GM12878 (cell line): ENCODE measurements at regions not wholly inside any gene's neighbourhood (a gene's known extent, or its start where the extent isn't known, plus 50 kb on each side); places are given as distances from the start of the nearest gene placed in this dataset.

Experiments
- ATAC-seq: fragments of 200-7000 bp; cut with Tn5 transposase; 3 replicates; pipeline ENCODE4 v1.9.1; 2020; ENCODE audit warnings: mild to moderate bottlenecking, moderate library complexity
- BruUV-seq: library from RNA; stranded (reverse); fragments of 400-500 nt; replicated peaks from 2 replicates; lab custom pipeline; 2021; lab: Mats Ljungman, UMichigan
- CTCF ChIA-PET: fragments of 300-600 bp; sonication (Branson Sonifier 250); formaldehyde crosslinking; extraction: SDS; loops from one replicate; lab custom pipeline; 2021; ENCODE audit warnings: inconsistent platforms; lab: Yijun Ruan, JAX
- POLR2A ChIA-PET: fragments of 350-600 bp; formaldehyde crosslinking; extraction: SDS; loops from one replicate; lab custom pipeline; 2021; ENCODE audit warnings: inconsistent platforms; lab: Charles Lee
- RAD21 ChIA-PET: fragments of 300-600 bp; sonication (Branson Sonifier 250); formaldehyde crosslinking; loops from one replicate; lab custom pipeline; 2023; ENCODE audit warnings: antibody characterized with exemption; ENCODE audit not compliant: unreplicated experiment; lab: Charles Lee
- SMC1A ChIA-PET: fragments of 300-600 bp; sonication (Branson Sonifier 250); formaldehyde crosslinking; loops from one replicate; lab custom pipeline; 2023; ENCODE audit not compliant: unreplicated experiment, uncharacterized antibody; lab: Charles Lee
- DNase-seq: peaks from one replicate; pipeline ENCODE4 v3.0.0-alpha.2; 2011; ENCODE audit warnings: low read depth, low spot score
- FAIRE-seq: peaks from 3 replicates; lab custom pipeline; 2011; peaks lifted over from hg19 to GRCh38; lab: Jason Lieb, UNC
- H2AFZ ChIP-seq: 2 replicates; pipeline ENCODE4 v1.6.0; 2011; ENCODE audit warnings: low read depth, low read length, control low read depth; ENCODE audit not compliant: control insufficient read depth
- H3K27ac ChIP-seq: 2 replicates; pipeline ENCODE4 v1.5.1; 2011; ENCODE audit warnings: control low read depth; ENCODE audit not compliant: control insufficient read depth, insufficient read depth
- H3K27me3 ChIP-seq, 2 experiments: replicated peaks in 1 of 2; 2 replicates each; pipeline versions ENCODE4 v1.6.0 to v1.6.1; 2011; ENCODE audit warnings: low read length in 1 of 2; ENCODE audit not compliant: control insufficient read depth in 2 of 2, insufficient read depth in 2 of 2
- H3K36me3 ChIP-seq, 2 experiments: 2 replicates each; pipeline ENCODE4 v1.5.1; 2011; ENCODE audit warnings: low read length in 1 of 2; ENCODE audit not compliant: control insufficient read depth in 2 of 2, insufficient read depth in 2 of 2
- H3K4me1 ChIP-seq: 2 replicates; pipeline ENCODE4 v1.6.1; 2011; ENCODE audit warnings: mild to moderate bottlenecking, low read length, moderate library complexity, mixed read lengths; ENCODE audit not compliant: control insufficient read depth, insufficient read depth
- H3K4me2 ChIP-seq: 2 replicates; pipeline ENCODE4 v1.6.0; 2011; ENCODE audit warnings: control low read depth; ENCODE audit not compliant: control insufficient read depth, insufficient read depth
- H3K4me3 ChIP-seq: fragments of 200-600 bp; sonication (generic); 2 replicates; pipeline ENCODE4 v1.5.1; 2016
- H3K79me2 ChIP-seq: 2 replicates; pipeline ENCODE4 v1.6.0; 2011; ENCODE audit warnings: low read length; ENCODE audit not compliant: control insufficient read depth, insufficient read depth
- H3K9ac ChIP-seq: 2 replicates; pipeline ENCODE4 v1.8.0; 2011; ENCODE audit warnings: low read length, control low read depth, mixed read lengths; ENCODE audit not compliant: control insufficient read depth, insufficient read depth
- H3K9me3 ChIP-seq: replicated peaks from 3 replicates; pipeline ENCODE4 v1.5.1; 2011; ENCODE audit warnings: mild to moderate bottlenecking, low read length; ENCODE audit not compliant: control insufficient read depth, insufficient read depth
- H4K20me1 ChIP-seq: 2 replicates; pipeline ENCODE4 v1.6.0; 2011; ENCODE audit not compliant: control insufficient read depth, insufficient read depth
- CUX1 ChIP-seq: IDR thresholded peaks from 2 replicates; pipeline ENCODE4 v1.6.1; 2012; ENCODE audit warnings: improper control_type of control experiment, low read depth, low read length; ENCODE audit not compliant: insufficient replicate concordance
- RAD21 ChIP-seq: IDR thresholded peaks from 2 replicates; pipeline ENCODE4 v1.6.1; 2011; ENCODE audit warnings: mild to moderate bottlenecking, low read depth, low read length, moderate library complexity; ENCODE audit not compliant: insufficient read depth
- SMC3 ChIP-seq: IDR thresholded peaks from 2 replicates; pipeline ENCODE4 v1.6.1; 2011; ENCODE audit warnings: low read length, improper control_type of control experiment, borderline replicate concordance
- WGBS: methylation state at CpG from one replicate; pipeline ENCODE4 v1.1.6; 2016; ENCODE audit warnings: low lambda C conversion rate; ENCODE audit not compliant: insufficient replicate concordance, insufficient coverage; ENCODE audit errors: missing lambda C conversion rate; 5-methylcytosine and 5-hydroxymethylcytosine counted together
- in situ Hi-C: fragments of 300-500 bp; cut with MboI; formaldehyde crosslinking; loops from 9 replicates; pipeline ENCODE4 v1.14.3; 2018; ENCODE audit warnings: mixed read lengths
- intact Hi-C: fragments of 100-400 bp; cut with micrococcal nuclease; formaldehyde crosslinking; loops from one replicate; pipeline ENCODE4 v1.14.2; 2022; ENCODE audit not compliant: unreplicated experiment
- TF ChIP-seq, protein P1 (sequence below), 3 experiments: IDR thresholded peaks in 2 of 3; conservative IDR thresholded peaks in 1 of 3; 2 replicates each; pipeline ENCODE4 v1.5.1; 2011; ENCODE audit warnings: low read depth in 3 of 3, low read length in 3 of 3, mild to moderate bottlenecking in 3 of 3, control low read depth in 2 of 3, moderate library complexity in 2 of 3, inconsistent platforms in 1 of 3, mixed read lengths in 1 of 3; ENCODE audit not compliant: control insufficient read depth in 2 of 3, insufficient read depth in 1 of 3; ENCODE audit errors: extremely low read depth in 1 of 3

DNA sequence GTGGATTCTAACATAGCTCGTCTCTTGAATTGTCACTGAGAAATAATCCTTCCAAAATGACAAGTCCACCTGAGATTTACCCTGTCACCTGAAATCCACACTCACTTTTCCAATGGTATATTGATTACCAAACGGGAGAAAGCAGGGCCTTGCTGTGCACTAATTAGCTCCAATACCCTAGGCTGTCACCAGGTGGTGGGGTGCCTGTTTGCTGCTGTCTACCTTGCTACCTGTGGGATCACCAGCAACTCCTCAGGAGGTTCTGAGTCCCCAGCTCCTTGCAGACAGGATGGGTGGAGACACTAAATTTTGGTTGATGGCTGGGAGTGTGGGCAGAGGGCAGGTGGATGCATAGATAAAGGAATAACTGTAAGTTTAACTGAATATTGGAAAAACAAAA is 237.2 kb upstream of the ZNF32 start:
- Histone ChIP-seq H3K27me3 (peaks cover 0 to 4% of the 10 kb centered on the region in 2 experiments; a peak in 3 of 4 replicates), H3K4me3 (no peak overlapping the region), H3K9ac (no peak overlapping the region), H3K9me3 (no peaks in the 10 kb centered on the region), H3K27ac (no peak overlapping the region), H3K79me2 (no peaks in the 10 kb centered on the region), H4K20me1 (no peaks in the 10 kb centered on the region), H3K4me2 (no peak overlapping the region), H3K36me3 (no peaks in the 10 kb centered on the region), H2AFZ (no peak overlapping the region)
- in situ Hi-C loops (no loop called here), intact Hi-C loops (no loop called here)
- ChIA-PET SMC1A (interaction anchor here (0.6 to 1.9 kb wide), 3 partner anchors 8 to 144 kb away, joined by 3 to 12 read pairs (median 4); no protein-coding TSS in a partner anchor), CTCF (interaction anchor here (1.2 to 1.4 kb wide), 2 partner anchors 135 to 144 kb away, joined by 3 to 8 read pairs; no protein-coding TSS in a partner anchor), RAD21 (interaction anchor here (1.2 to 2.8 kb wide), 2 partner anchors 144 to 501 kb away, joined by 5 to 17 read pairs; no protein-coding TSS in a partner anchor), POLR2A (no interaction called here)
- WGBS: 0% methylated on average over 2 of the region's 2 CpGs
- FAIRE-seq (peak; percentile 23), ATAC-seq (peak; percentile 46; the same call in 1 of the 3 replicates)
- BruUV-seq: no TSS peak
- TF ChIP-seq SMC3 (peak; percentile 48; the same call in 1 of the 2 replicates), RAD21 (peak; percentile 59), CUX1 (no peak)
- TF ChIP-seq, protein P1, sequence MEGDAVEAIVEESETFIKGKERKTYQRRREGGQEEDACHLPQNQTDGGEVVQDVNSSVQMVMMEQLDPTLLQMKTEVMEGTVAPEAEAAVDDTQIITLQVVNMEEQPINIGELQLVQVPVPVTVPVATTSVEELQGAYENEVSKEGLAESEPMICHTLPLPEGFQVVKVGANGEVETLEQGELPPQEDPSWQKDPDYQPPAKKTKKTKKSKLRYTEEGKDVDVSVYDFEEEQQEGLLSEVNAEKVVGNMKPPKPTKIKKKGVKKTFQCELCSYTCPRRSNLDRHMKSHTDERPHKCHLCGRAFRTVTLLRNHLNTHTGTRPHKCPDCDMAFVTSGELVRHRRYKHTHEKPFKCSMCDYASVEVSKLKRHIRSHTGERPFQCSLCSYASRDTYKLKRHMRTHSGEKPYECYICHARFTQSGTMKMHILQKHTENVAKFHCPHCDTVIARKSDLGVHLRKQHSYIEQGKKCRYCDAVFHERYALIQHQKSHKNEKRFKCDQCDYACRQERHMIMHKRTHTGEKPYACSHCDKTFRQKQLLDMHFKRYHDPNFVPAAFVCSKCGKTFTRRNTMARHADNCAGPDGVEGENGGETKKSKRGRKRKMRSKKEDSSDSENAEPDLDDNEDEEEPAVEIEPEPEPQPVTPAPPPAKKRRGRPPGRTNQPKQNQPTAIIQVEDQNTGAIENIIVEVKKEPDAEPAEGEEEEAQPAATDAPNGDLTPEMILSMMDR (IDR thresholded peaks at IDR 0.05 in 2 of 3, conservative IDR thresholded peaks at IDR 0.05 in 1 of 3; ENCODE audit: control insufficient read depth in 2 of 3, extremely low read depth in 1 of 3, insufficient read depth in 1 of 3, low read depth in 3 of 3, low read length in 3 of 3): peak; percentile 22 to 34 (median 28); a peak in 3 of 6 replicates
- TF ChIP-seq, all 136 proteins: peak for 3
- DNase-seq: no peak
- H3K4me1 ChIP-seq: no peaks in the 10 kb centered on the region
